GM23338 (cell line): ENCODE measurements at regions not wholly inside any gene's neighbourhood (a gene's known extent, or its start where the extent isn't known, plus 50 kb on each side); places are given as distances from the start of the nearest gene placed in this dataset.

ENCODE experiments used
- ATAC-seq: fragments of 200-7000 bp; cut with Tn5 transposase; 3 replicates; pipeline ENCODE4 v1.9.1; 2020
- DNase-seq: peaks from one replicate; pipeline ENCODE4 v3.0.0-alpha.2; 2015; ENCODE audit warnings: low spot score
- H2AFZ ChIP-seq: fragments of 200-600 bp; sonication (generic); 2 replicates; pipeline ENCODE4 v1.8.0; 2016; ENCODE audit warnings: antibody characterized with exemption, mild to moderate bottlenecking, moderate library complexity
- H3F3A ChIP-seq: fragments of 200-600 bp; sonication (generic); replicated peaks from 2 replicates; pipeline ENCODE4 v1.8.0; 2017; ENCODE audit warnings: antibody characterized with exemption, mixed run types, low read depth
- H3K27ac ChIP-seq: fragments of 200-600 bp; sonication (generic); 2 replicates; pipeline ENCODE4 v1.6.1; 2016; ENCODE audit warnings: low read depth
- H3K27me3 ChIP-seq: fragments of 200-600 bp; sonication (generic); 2 replicates; pipeline ENCODE4 v1.8.0; 2016; ENCODE audit warnings: mild to moderate bottlenecking, mixed run types, moderate library complexity; ENCODE audit not compliant: insufficient read depth
- H3K36me3 ChIP-seq: fragments of 200-600 bp; sonication (generic); 2 replicates; pipeline ENCODE4 v1.8.0; 2016; ENCODE audit warnings: mild to moderate bottlenecking; ENCODE audit not compliant: insufficient read depth
- H3K4me1 ChIP-seq: fragments of 200-600 bp; sonication (generic); 2 replicates; pipeline ENCODE4 v1.8.0; 2016; ENCODE audit warnings: mild to moderate bottlenecking, moderate library complexity; ENCODE audit not compliant: insufficient read depth
- H3K4me2 ChIP-seq: fragments of 200-600 bp; sonication (generic); 2 replicates; pipeline ENCODE4 v1.7.1; 2017; ENCODE audit warnings: mixed run types
- H3K4me3 ChIP-seq: fragments of 200-600 bp; sonication (generic); 2 replicates; pipeline ENCODE4 v1.6.1; 2016; ENCODE audit warnings: mixed run types
- H3K79me2 ChIP-seq: fragments of 200-600 bp; sonication (generic); replicated peaks from 2 replicates; pipeline ENCODE4 v1.8.0; 2017; ENCODE audit warnings: mild to moderate bottlenecking; ENCODE audit not compliant: insufficient read depth
- H3K9me2 ChIP-seq: fragments of 200-600 bp; sonication (generic); 2 replicates; pipeline ENCODE4 v1.8.0; 2017; ENCODE audit not compliant: insufficient read depth
- H4K20me1 ChIP-seq: fragments of 200-600 bp; sonication (generic); replicated peaks from 2 replicates; pipeline ENCODE4 v1.8.0; 2017; ENCODE audit warnings: mild to moderate bottlenecking; ENCODE audit not compliant: insufficient read depth
- H3K27ac Mint-ChIP-seq: 2 replicates; pipeline ENCODE4 v1.8.0; 2020; ENCODE audit warnings: inconsistent platforms, mild to moderate bottlenecking, moderate library complexity, mixed read lengths
- H3K27me3 Mint-ChIP-seq: 3 replicates; pipeline ENCODE4 v1.8.0; 2022; ENCODE audit warnings: low read depth, mild to moderate bottlenecking, moderate library complexity, mixed read lengths, inconsistent platforms; ENCODE audit not compliant: insufficient read depth, poor library complexity
- H3K36me3 Mint-ChIP-seq: 3 replicates; pipeline ENCODE4 v1.8.0; 2021; ENCODE audit warnings: low read depth, mild to moderate bottlenecking, inconsistent platforms, moderate library complexity, mixed read lengths
- H3K4me1 Mint-ChIP-seq: 3 replicates; pipeline ENCODE4 v1.8.0; 2020; ENCODE audit warnings: mild to moderate bottlenecking, inconsistent platforms, mixed read lengths
- H3K4me3 Mint-ChIP-seq: 3 replicates; pipeline ENCODE4 v1.8.0; 2021; ENCODE audit warnings: moderate library complexity, mild to moderate bottlenecking, inconsistent platforms, mixed read lengths
- H3K9me3 Mint-ChIP-seq: 3 replicates; pipeline ENCODE4 v1.8.0; 2020; ENCODE audit warnings: moderate library complexity, mild to moderate bottlenecking, inconsistent platforms, mixed read lengths
- CREB1 ChIP-seq: fragments of 250-450 bp; sonication (Bioruptor Pico); IDR thresholded peaks from 2 replicates; pipeline ENCODE4 v1.5.0; 2020; ENCODE audit warnings: low read depth, mild to moderate bottlenecking, moderate library complexity
- ETS1 ChIP-seq: IDR thresholded peaks from 2 replicates; pipeline ENCODE4 v1.6.1; 2016; ENCODE audit warnings: antibody characterized with exemption
- EZH2 ChIP-seq: fragments of 200-600 bp; sonication (generic); IDR thresholded peaks from one replicate; pipeline ENCODE4 v1.8.0; 2017; ENCODE audit warnings: antibody characterized with exemption, mild to moderate bottlenecking, low read depth; ENCODE audit not compliant: unreplicated experiment
- EZH2phosphoT487 ChIP-seq: fragments of 200-600 bp; sonication (generic); IDR thresholded peaks from one replicate; pipeline ENCODE4 v1.8.1; 2018; ENCODE audit warnings: antibody characterized with exemption; ENCODE audit not compliant: unreplicated experiment
- JUNB ChIP-seq: IDR thresholded peaks from one replicate; pipeline ENCODE4 v1.6.1; 2016; ENCODE audit warnings: antibody characterized with exemption; ENCODE audit not compliant: unreplicated experiment
- NANOG ChIP-seq: IDR thresholded peaks from 2 replicates; pipeline ENCODE4 v1.6.1; 2016; ENCODE audit warnings: antibody characterized with exemption, borderline replicate concordance
- POLR2AphosphoS5 ChIP-seq: IDR thresholded peaks from 2 replicates; pipeline ENCODE4 v1.6.1; 2016; ENCODE audit warnings: antibody characterized with exemption, low read depth
- STAT1 ChIP-seq: IDR thresholded peaks from one replicate; pipeline ENCODE4 v1.6.1; 2016; ENCODE audit warnings: antibody characterized with exemption; ENCODE audit not compliant: unreplicated experiment
- ZNF114 ChIP-seq: fragments of 250-450 bp; sonication (Bioruptor Pico); IDR thresholded peaks from 2 replicates; pipeline ENCODE4 v1.5.0; 2020; ENCODE audit warnings: mild to moderate bottlenecking, moderate library complexity
- ZNF331 ChIP-seq: fragments of 250-450 bp; sonication (Bioruptor Pico); IDR thresholded peaks from 2 replicates; pipeline ENCODE4 v1.5.0; 2020; ENCODE audit warnings: low read depth, mild to moderate bottlenecking, moderate library complexity
- ZNF462 ChIP-seq: fragments of 250-450 bp; sonication (Bioruptor Pico); IDR thresholded peaks from 2 replicates; pipeline ENCODE4 v1.5.0; 2020; ENCODE audit warnings: mild to moderate bottlenecking, moderate library complexity
- TF ChIP-seq, protein P1 (sequence below), 2 experiments: fragments of 200-600 bp in 1 of 2; sonication (generic) in 1 of 2; conservative IDR thresholded peaks; 2 replicates each; pipeline versions ENCODE4 v1.5.1 to v1.6.1; 2016 to 2017; ENCODE audit warnings: antibody characterized with exemption in 2 of 2, low read depth in 2 of 2, mild to moderate bottlenecking in 2 of 2, moderate library complexity in 1 of 2
- TF ChIP-seq, protein P2 (sequence below): IDR thresholded peaks from one replicate; pipeline ENCODE4 v1.6.1; 2018; ENCODE audit warnings: antibody characterized with exemption; ENCODE audit not compliant: unreplicated experiment

DNA sequence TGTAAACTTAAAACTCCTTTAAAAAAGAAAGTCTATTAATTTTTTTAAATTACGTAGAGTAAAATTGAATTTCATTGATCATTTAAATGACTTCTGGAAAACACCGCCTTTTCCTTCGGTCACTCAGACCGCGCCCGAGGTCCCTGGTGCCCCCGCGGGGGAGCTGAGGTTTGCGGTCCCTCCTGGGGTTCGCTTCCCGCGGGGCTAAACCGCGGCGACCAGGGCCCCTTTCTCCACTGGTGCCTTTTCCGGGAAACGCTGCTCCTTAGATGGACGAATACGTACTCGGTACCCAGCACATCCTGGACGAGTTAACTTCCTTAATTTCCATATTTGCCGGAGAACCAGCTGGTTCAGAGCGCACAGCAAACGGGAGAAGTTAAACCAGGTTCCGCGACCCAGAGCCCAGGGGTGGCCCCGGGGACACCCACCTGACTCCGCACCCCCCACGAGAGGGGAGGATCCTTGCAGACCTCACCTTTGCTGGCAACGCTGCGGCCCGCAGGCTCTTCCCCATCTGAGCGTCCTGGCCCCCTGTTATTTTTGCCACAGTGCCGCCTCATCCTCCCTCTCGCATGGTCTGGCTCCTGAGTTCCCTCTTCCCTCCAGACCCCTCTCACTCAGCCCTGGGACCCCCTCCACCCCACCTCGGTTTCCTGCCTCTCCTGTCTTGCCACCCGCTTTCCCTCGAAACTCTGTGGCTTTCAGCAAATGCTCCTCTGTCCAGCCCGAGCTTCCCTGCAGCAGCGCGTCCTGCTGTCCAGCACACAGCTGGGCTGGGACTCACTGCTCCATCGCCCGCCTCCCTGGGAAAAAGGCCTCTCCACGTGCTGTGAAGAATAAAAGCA is 420.0 kb upstream of the MYT1L start:
- ATAC-seq: no peak

More for the DNA sequence above, 420.0 kb upstream of the MYT1L start:
- no peak for DNase-seq
- H3K27me3 ChIP-seq: no peaks in the 10 kb centered on the region
- TF ChIP-seq CREB1 (no peak), ZNF331 (CRISPR knock-in tag) (no peak), JUNB (no peak), ETS1 (no peak), STAT1 (no peak), ZNF114 (CRISPR knock-in tag) (no peak), EZH2phosphoT487 (no peak), ZNF462 (CRISPR knock-in tag) (no peak), EZH2 (no peak), POLR2AphosphoS5 (no peak), NANOG (no peak)
- TF ChIP-seq, protein P1, sequence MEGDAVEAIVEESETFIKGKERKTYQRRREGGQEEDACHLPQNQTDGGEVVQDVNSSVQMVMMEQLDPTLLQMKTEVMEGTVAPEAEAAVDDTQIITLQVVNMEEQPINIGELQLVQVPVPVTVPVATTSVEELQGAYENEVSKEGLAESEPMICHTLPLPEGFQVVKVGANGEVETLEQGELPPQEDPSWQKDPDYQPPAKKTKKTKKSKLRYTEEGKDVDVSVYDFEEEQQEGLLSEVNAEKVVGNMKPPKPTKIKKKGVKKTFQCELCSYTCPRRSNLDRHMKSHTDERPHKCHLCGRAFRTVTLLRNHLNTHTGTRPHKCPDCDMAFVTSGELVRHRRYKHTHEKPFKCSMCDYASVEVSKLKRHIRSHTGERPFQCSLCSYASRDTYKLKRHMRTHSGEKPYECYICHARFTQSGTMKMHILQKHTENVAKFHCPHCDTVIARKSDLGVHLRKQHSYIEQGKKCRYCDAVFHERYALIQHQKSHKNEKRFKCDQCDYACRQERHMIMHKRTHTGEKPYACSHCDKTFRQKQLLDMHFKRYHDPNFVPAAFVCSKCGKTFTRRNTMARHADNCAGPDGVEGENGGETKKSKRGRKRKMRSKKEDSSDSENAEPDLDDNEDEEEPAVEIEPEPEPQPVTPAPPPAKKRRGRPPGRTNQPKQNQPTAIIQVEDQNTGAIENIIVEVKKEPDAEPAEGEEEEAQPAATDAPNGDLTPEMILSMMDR (conservative IDR thresholded peaks at IDR 0.05; ENCODE audit: low read depth in 2 of 2): no peak
- TF ChIP-seq, protein P2, sequence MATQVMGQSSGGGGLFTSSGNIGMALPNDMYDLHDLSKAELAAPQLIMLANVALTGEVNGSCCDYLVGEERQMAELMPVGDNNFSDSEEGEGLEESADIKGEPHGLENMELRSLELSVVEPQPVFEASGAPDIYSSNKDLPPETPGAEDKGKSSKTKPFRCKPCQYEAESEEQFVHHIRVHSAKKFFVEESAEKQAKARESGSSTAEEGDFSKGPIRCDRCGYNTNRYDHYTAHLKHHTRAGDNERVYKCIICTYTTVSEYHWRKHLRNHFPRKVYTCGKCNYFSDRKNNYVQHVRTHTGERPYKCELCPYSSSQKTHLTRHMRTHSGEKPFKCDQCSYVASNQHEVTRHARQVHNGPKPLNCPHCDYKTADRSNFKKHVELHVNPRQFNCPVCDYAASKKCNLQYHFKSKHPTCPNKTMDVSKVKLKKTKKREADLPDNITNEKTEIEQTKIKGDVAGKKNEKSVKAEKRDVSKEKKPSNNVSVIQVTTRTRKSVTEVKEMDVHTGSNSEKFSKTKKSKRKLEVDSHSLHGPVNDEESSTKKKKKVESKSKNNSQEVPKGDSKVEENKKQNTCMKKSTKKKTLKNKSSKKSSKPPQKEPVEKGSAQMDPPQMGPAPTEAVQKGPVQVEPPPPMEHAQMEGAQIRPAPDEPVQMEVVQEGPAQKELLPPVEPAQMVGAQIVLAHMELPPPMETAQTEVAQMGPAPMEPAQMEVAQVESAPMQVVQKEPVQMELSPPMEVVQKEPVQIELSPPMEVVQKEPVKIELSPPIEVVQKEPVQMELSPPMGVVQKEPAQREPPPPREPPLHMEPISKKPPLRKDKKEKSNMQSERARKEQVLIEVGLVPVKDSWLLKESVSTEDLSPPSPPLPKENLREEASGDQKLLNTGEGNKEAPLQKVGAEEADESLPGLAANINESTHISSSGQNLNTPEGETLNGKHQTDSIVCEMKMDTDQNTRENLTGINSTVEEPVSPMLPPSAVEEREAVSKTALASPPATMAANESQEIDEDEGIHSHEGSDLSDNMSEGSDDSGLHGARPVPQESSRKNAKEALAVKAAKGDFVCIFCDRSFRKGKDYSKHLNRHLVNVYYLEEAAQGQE: no peak
- Mint-ChIP-seq H3K4me1 (no peaks in the 10 kb centered on the region; the same call in 2 of the 3 replicates), H3K27ac (no peak overlapping the region), H3K4me3 (no peak overlapping the region), H3K9me3 (peaks cover 44% of the 10 kb centered on the region), H3K36me3 (peaks cover 21% of the 10 kb centered on the region), H3K27me3 (peaks cover 3% of the 10 kb centered on the region)
- H3K4me1 ChIP-seq: no peaks in the 10 kb centered on the region
- no peak overlapping the region for H3K4me2 ChIP-seq
- no peak overlapping the region for H3K27ac ChIP-seq
- H2AFZ ChIP-seq: no peak overlapping the region
- no peaks in the 10 kb centered on the region for H3K36me3 ChIP-seq
- no peaks in the 10 kb centered on the region for H4K20me1 ChIP-seq
- H3K79me2 ChIP-seq: no peaks in the 10 kb centered on the region
- no peaks in the 10 kb centered on the region for H3F3A ChIP-seq
- H3K4me3 ChIP-seq: no peak overlapping the region
- H3K9me2 ChIP-seq: no peaks in the 10 kb centered on the region
